Trophoblast cell (in vitro differentiated cells and primary cell): ENCODE measurements at regions not wholly inside any gene's neighbourhood (a gene's known extent, or its start where the extent isn't known, plus 50 kb on each side); places are given as distances from the start of the nearest gene placed in this dataset.

Experiments
- DNase-seq, 2 donors: peaks; one replicate each; pipeline ENCODE4 v3.0.0-alpha.2; 2016
- H2AFZ ChIP-seq: 2 replicates; pipeline ENCODE4 v1.6.1; 2013; ENCODE audit warnings: low read length, moderate library complexity, mild to moderate bottlenecking; ENCODE audit not compliant: insufficient read depth, poor library complexity
- H2AK5ac ChIP-seq: 2 replicates; pipeline ENCODE4 v1.6.1; 2013; ENCODE audit warnings: mild to moderate bottlenecking, low read length
- H2BK120ac ChIP-seq: 2 replicates; pipeline ENCODE4 v1.6.1; 2013; ENCODE audit warnings: low read length, mild to moderate bottlenecking, moderate library complexity; ENCODE audit not compliant: insufficient read depth, poor library complexity
- H2BK12ac ChIP-seq: 2 replicates; pipeline ENCODE4 v1.6.1; 2013; ENCODE audit warnings: mild to moderate bottlenecking, low read length, moderate library complexity
- H2BK5ac ChIP-seq: 2 replicates; pipeline ENCODE4 v1.6.1; 2013; ENCODE audit warnings: low read length, low read depth, moderate library complexity, mild to moderate bottlenecking; ENCODE audit not compliant: poor library complexity
- H3K14ac ChIP-seq: 2 replicates; pipeline ENCODE4 v1.6.1; 2013; ENCODE audit warnings: mild to moderate bottlenecking, low read length
- H3K18ac ChIP-seq: 2 replicates; pipeline ENCODE4 v1.6.1; 2013; ENCODE audit warnings: mild to moderate bottlenecking, low read length
- H3K23ac ChIP-seq: 2 replicates; pipeline ENCODE4 v1.6.1; 2013; ENCODE audit warnings: low read length
- H3K27ac ChIP-seq: 2 replicates; pipeline ENCODE4 v1.5.1; 2013; ENCODE audit warnings: low read depth, mild to moderate bottlenecking, inconsistent platforms, low read length, moderate library complexity
- H3K27me3 ChIP-seq: 2 replicates; pipeline ENCODE4 v1.6.1; 2013; ENCODE audit warnings: inconsistent platforms, mild to moderate bottlenecking, low read length, moderate library complexity; ENCODE audit not compliant: insufficient read depth
- H3K36me3 ChIP-seq, 2 experiments: 1 replicate in 1 of 2; 2 replicates in 1 of 2; pipeline ENCODE4 v1.6.1; 2013; ENCODE audit warnings: low read length in 2 of 2, mild to moderate bottlenecking in 2 of 2, moderate library complexity in 1 of 2; ENCODE audit not compliant: insufficient read depth in 2 of 2, control insufficient read depth in 1 of 2
- H3K4ac ChIP-seq: 2 replicates; pipeline ENCODE4 v1.6.1; 2013; ENCODE audit warnings: low read depth, mild to moderate bottlenecking, low read length, moderate library complexity
- H3K4me1 ChIP-seq, 2 experiments: 1 replicate in 1 of 2; 2 replicates in 1 of 2; pipeline ENCODE4 v1.6.1; 2013; ENCODE audit warnings: low read length in 2 of 2, mild to moderate bottlenecking in 2 of 2, moderate library complexity in 1 of 2; ENCODE audit not compliant: insufficient read depth in 2 of 2, control insufficient read depth in 1 of 2
- H3K4me2 ChIP-seq: 2 replicates; pipeline ENCODE4 v1.6.1; 2013; ENCODE audit warnings: inconsistent platforms, mild to moderate bottlenecking, low read length, moderate library complexity
- H3K4me3 ChIP-seq: 2 replicates; pipeline ENCODE4 v1.5.1; 2013; ENCODE audit warnings: mild to moderate bottlenecking, low read depth, low read length, inconsistent platforms
- H3K79me1 ChIP-seq: one replicate; pipeline ENCODE4 v1.6.1; 2013; ENCODE audit warnings: low read length
- H3K79me2 ChIP-seq: 2 replicates; pipeline ENCODE4 v1.6.1; 2013; ENCODE audit warnings: low read length, mild to moderate bottlenecking; ENCODE audit not compliant: control insufficient read depth, insufficient read depth, poor library complexity
- H3K9ac ChIP-seq: 2 replicates; pipeline ENCODE4 v1.6.1; 2013; ENCODE audit warnings: mild to moderate bottlenecking, low read length
- H3K9me3 ChIP-seq: 2 replicates; pipeline ENCODE4 v1.6.1; 2013; ENCODE audit warnings: low read depth, mild to moderate bottlenecking, control low read depth, inconsistent platforms, low read length; ENCODE audit not compliant: insufficient read depth
- H4K12ac ChIP-seq: 2 replicates; pipeline ENCODE4 v1.6.1; 2013; ENCODE audit warnings: low read depth, mild to moderate bottlenecking, low read length, moderate library complexity
- H4K8ac ChIP-seq: 2 replicates; pipeline ENCODE4 v1.6.1; 2013; ENCODE audit warnings: low read depth, mild to moderate bottlenecking, low read length, moderate library complexity
- H4K91ac ChIP-seq: one replicate; pipeline ENCODE4 v1.6.1; 2013; ENCODE audit warnings: low read depth, mild to moderate bottlenecking, low read length, moderate library complexity
- WGBS: extraction: QIAGEN DNeasy Blood & Tissue Kit; methylation state at CpG from one replicate; pipeline ENCODE4 v1.1.7; 2013; ENCODE audit warnings: missing lambda C conversion rate; ENCODE audit not compliant: insufficient read length, insufficient coverage; ENCODE audit errors: extremely low coverage; 5-methylcytosine and 5-hydroxymethylcytosine counted together

GRCh38 chr12:18805516-18806248, 67.8 kb downstream of the CAPZA3 start:
- H3K79me1 ChIP-seq, result no peaks in the 10 kb centered on the region
- H2BK5ac ChIP-seq, result no peak overlapping the region
- DNase-seq, result no peak
- WGBS, result no CpG with 5 or more reads among the region's 10 CpGs
- H4K91ac ChIP-seq, result no peak overlapping the region
- H4K8ac ChIP-seq, result no peak overlapping the region
- H2BK12ac ChIP-seq, result no peak overlapping the region
- no peaks in the 10 kb centered on the region for H3K79me2 ChIP-seq
- no peaks in the 10 kb centered on the region for H3K27me3 ChIP-seq
- no peak overlapping the region for H3K9ac ChIP-seq
- no peak overlapping the region for H3K14ac ChIP-seq
- no peak overlapping the region for H3K4me2 ChIP-seq
- no peaks in the 10 kb centered on the region for H3K9me3 ChIP-seq
- H3K18ac ChIP-seq, result no peak overlapping the region
- no peak overlapping the region for H3K27ac ChIP-seq
- H4K12ac ChIP-seq, result no peak overlapping the region
- no peak overlapping the region for H2BK120ac ChIP-seq
- H2AFZ ChIP-seq, result no peak overlapping the region
- no peaks in the 10 kb centered on the region for H3K4me1 ChIP-seq
- H3K36me3 ChIP-seq, result no peaks in the 10 kb centered on the region
- H3K4ac ChIP-seq, result no peak overlapping the region
- H3K23ac ChIP-seq, result no peak overlapping the region
- H2AK5ac ChIP-seq, result no peak overlapping the region
- no peak overlapping the region for H3K4me3 ChIP-seq

- Histone ChIP-seq H3K4me2 (no peak overlapping the region), H3K79me1 (no peaks in the 10 kb centered on the region), H3K36me3 (no peaks in the 10 kb centered on the region), H3K23ac (no peak overlapping the region), H2AK5ac (no peak overlapping the region), H4K8ac (no peak overlapping the region), H4K12ac (no peak overlapping the region), H2BK12ac (no peak overlapping the region), H3K9me3 (peaks cover 1% of the 10 kb centered on the region), H3K9ac (no peak overlapping the region), H3K4me1 (no peaks in the 10 kb centered on the region), H2BK120ac (no peak overlapping the region), H4K91ac (no peak overlapping the region), H3K27me3 (no peaks in the 10 kb centered on the region), H3K27ac (no peak overlapping the region), H3K4me3 (no peak overlapping the region), H3K14ac (no peak overlapping the region), H2BK5ac (no peak overlapping the region), H3K79me2 (no peaks in the 10 kb centered on the region), H3K4ac (no peak overlapping the region), H3K18ac (no peak overlapping the region), H2AFZ (no peak overlapping the region)
- DNase-seq, result no peak
- no CpG with 5 or more reads among the region's 3 CpGs for WGBS
Measured at GRCh38 chr12:18807714-18808113, 69.8 kb downstream of the CAPZA3 start.

GRCh38 chr12:18808221-18808620, 70.3 kb downstream of the CAPZA3 start:
- H3K4me3 ChIP-seq, result no peak overlapping the region
- no peak overlapping the region for H2AK5ac ChIP-seq
- no peak overlapping the region for H3K18ac ChIP-seq
- H2BK120ac ChIP-seq, result no peak overlapping the region
- H4K91ac ChIP-seq, result no peak overlapping the region
- no peak overlapping the region for H3K23ac ChIP-seq
- H3K79me2 ChIP-seq, result no peaks in the 10 kb centered on the region
- no peaks in the 10 kb centered on the region for H3K79me1 ChIP-seq
- H3K14ac ChIP-seq, result no peak overlapping the region
- peaks cover 1% of the 10 kb centered on the region for H3K9me3 ChIP-seq
- H3K4me2 ChIP-seq, result no peak overlapping the region
- no peak overlapping the region for H2BK12ac ChIP-seq
- no peak overlapping the region for H3K9ac ChIP-seq
- H3K4me1 ChIP-seq, result no peaks in the 10 kb centered on the region
- H3K4ac ChIP-seq, result no peak overlapping the region
- H3K36me3 ChIP-seq, result no peaks in the 10 kb centered on the region
- H2BK5ac ChIP-seq, result no peak overlapping the region
- no peak for DNase-seq
- WGBS, result no CpG with 5 or more reads among the region's 2 CpGs
- H3K27ac ChIP-seq, result no peak overlapping the region
- no peak overlapping the region for H4K8ac ChIP-seq
- no peaks in the 10 kb centered on the region for H3K27me3 ChIP-seq
- no peak overlapping the region for H2AFZ ChIP-seq
- no peak overlapping the region for H4K12ac ChIP-seq

GRCh38 chr12:18810537-18811253, 72.8 kb downstream of the CAPZA3 start:
- no peak overlapping the region for H3K9ac ChIP-seq
- no peak overlapping the region for H2AFZ ChIP-seq
- H3K4me3 ChIP-seq, result no peak overlapping the region
- H2BK5ac ChIP-seq, result no peak overlapping the region
- DNase-seq, result no peak
- H3K23ac ChIP-seq, result no peak overlapping the region
- H4K91ac ChIP-seq, result no peak overlapping the region
- no peaks in the 10 kb centered on the region for H3K27me3 ChIP-seq
- H3K4ac ChIP-seq, result no peak overlapping the region
- H3K4me2 ChIP-seq, result no peak overlapping the region
- no peaks in the 10 kb centered on the region for H3K79me2 ChIP-seq
- H3K27ac ChIP-seq, result no peak overlapping the region
- H3K36me3 ChIP-seq, result no peaks in the 10 kb centered on the region
- no peak overlapping the region for H2BK12ac ChIP-seq
- H4K12ac ChIP-seq, result no peak overlapping the region
- no CpG with 5 or more reads among the region's 10 CpGs for WGBS
- H3K14ac ChIP-seq, result no peak overlapping the region
- H3K4me1 ChIP-seq, result no peaks in the 10 kb centered on the region
- no peak overlapping the region for H2AK5ac ChIP-seq
- no peak overlapping the region for H2BK120ac ChIP-seq
- H4K8ac ChIP-seq, result no peak overlapping the region
- peaks cover 1% of the 10 kb centered on the region for H3K9me3 ChIP-seq
- H3K18ac ChIP-seq, result no peak overlapping the region
- no peaks in the 10 kb centered on the region for H3K79me1 ChIP-seq
